ENCODE measurements at regions not wholly inside any gene's neighbourhood (a gene's known extent, or its start where the extent isn't known, plus 50 kb on each side); places are given as distances from the start of the nearest gene placed in this dataset.
"Not testable (repeated sequence)": the region's sequence is repeated elsewhere in the genome, so short reads cannot be mapped to it uniquely, and the experiment has no call there.

- DNase-seq, result no peak
These were observed 404.1 kb downstream of the ZEB2 start for GRCh38 chr2:144115739-144116291.

- no peak for DNase-seq
These were observed 405.2 kb downstream of the ZEB2 start for GRCh38 chr2:144114760-144115159.

GRCh38 chr2:144111437-144111836 is 408.5 kb downstream of the ZEB2 start:
- no peak for DNase-seq

- DNase-seq, result not testable (repeated sequence)
These were observed 413.8 kb downstream of the ZEB2 start for GRCh38 chr2:144106104-144106503.

- no peak for DNase-seq
These were observed 417.5 kb downstream of the ZEB2 start for GRCh38 chr2:144102386-144102785.

GRCh38 chr2:144099780-144100377 is 420.0 kb downstream of the ZEB2 start:
- no peak for DNase-seq

- DNase-seq, result no peak
These were observed 420.6 kb downstream of the ZEB2 start for GRCh38 chr2:144099340-144099739.

GRCh38 chr2:144097440-144098225 is 422.3 kb downstream of the ZEB2 start:
- no peak for DNase-seq

GRCh38 chr2:144096531-144096930 is 423.4 kb downstream of the ZEB2 start:
- no peak for DNase-seq

- no peak for DNase-seq
These were observed 425.3 kb downstream of the ZEB2 start for GRCh38 chr2:144094408-144095151.

- no peak for DNase-seq
These were observed 428.3 kb downstream of the ZEB2 start for GRCh38 chr2:144091622-144092021.

GRCh38 chr2:144088863-144089262 is 431.1 kb downstream of the ZEB2 start:
- DNase-seq, result no peak

GRCh38 chr2:144086965-144087364 is 433.0 kb downstream of the ZEB2 start:
- no peak for DNase-seq

- no peak for DNase-seq
These were observed 434.9 kb downstream of the ZEB2 start for GRCh38 chr2:144085016-144085415.

GRCh38 chr2:144084114-144084661 is 435.7 kb downstream of the ZEB2 start:
- no peak for DNase-seq

GRCh38 chr2:144083211-144083610 is 436.7 kb downstream of the ZEB2 start:
- DNase-seq, result no peak

GRCh38 chr2:144082777-144083176 is 437.1 kb downstream of the ZEB2 start:
- DNase-seq, result no peak

- DNase-seq, result no peak
These were observed 437.6 kb downstream of the ZEB2 start for GRCh38 chr2:144082327-144082726.

- no peak for DNase-seq
These were observed 438.6 kb downstream of the ZEB2 start for GRCh38 chr2:144081272-144081671.

- no peak for DNase-seq
These were observed 440.1 kb downstream of the ZEB2 start for GRCh38 chr2:144079803-144080202.

- DNase-seq, result no peak
These were observed 440.9 kb downstream of the ZEB2 start for GRCh38 chr2:144078802-144079724.

GRCh38 chr2:144078106-144078505 is 441.8 kb downstream of the ZEB2 start:
- DNase-seq, result no peak
